CD4-positive, alpha-beta memory T cell (primary cell): ENCODE measurements at regions not wholly inside any gene's neighbourhood (a gene's known extent, or its start where the extent isn't known, plus 50 kb on each side); places are given as distances from the start of the nearest gene placed in this dataset.

Source experiments
- CTCF ChIA-PET: fragments of 350-600 bp; sonication (Branson Sonifier 250); formaldehyde crosslinking; loops from one replicate; lab custom pipeline; 2021; ENCODE audit warnings: inconsistent platforms; ENCODE audit not compliant: partially characterized antibody; lab: Charles Lee
- POLR2A ChIA-PET: fragments of 350-600 bp; sonication (Branson Sonifier 250); formaldehyde crosslinking; loops from one replicate; lab custom pipeline; 2021; ENCODE audit not compliant: partially characterized antibody; lab: Charles Lee
- DNase-seq, 5 donors: peaks; one replicate each; pipeline versions ENCODE4 v3.0.0 to v3.0.0-alpha.2; 2020 to 2022; ENCODE audit warnings: mixed read lengths in 1 of 5
- H3K27ac ChIP-seq: one replicate; pipeline ENCODE4 v1.7.0; 2013; ENCODE audit warnings: low read depth, low read length
- H3K27me3 ChIP-seq: 2 replicates; pipeline ENCODE4 v1.7.0; 2013; ENCODE audit warnings: mild to moderate bottlenecking, low read length, moderate library complexity; ENCODE audit not compliant: insufficient read depth
- H3K36me3 ChIP-seq: 2 replicates; pipeline ENCODE4 v1.7.0; 2013; ENCODE audit warnings: mild to moderate bottlenecking, low read length, moderate library complexity; ENCODE audit not compliant: insufficient read depth
- H3K4me1 ChIP-seq: 2 replicates; pipeline ENCODE4 v1.7.0; 2013; ENCODE audit warnings: mild to moderate bottlenecking, low read length, moderate library complexity; ENCODE audit not compliant: insufficient read depth
- H3K4me3 ChIP-seq, 2 donors: one replicate each; pipeline ENCODE4 v1.7.0; 2013; ENCODE audit warnings: low read length in 2 of 2, mild to moderate bottlenecking in 1 of 2
- H3K9me3 ChIP-seq, 2 donors: one replicate each; pipeline ENCODE4 v1.7.0; 2013; ENCODE audit warnings: low read length in 2 of 2, control low read depth in 1 of 2; ENCODE audit not compliant: control insufficient read depth in 1 of 2
- H3K27ac Mint-ChIP-seq, 7 donors: one replicate each; pipeline ENCODE4 v1.8.0; 2020 to 2021; ENCODE audit warnings: mixed read lengths in 7 of 7, mild to moderate bottlenecking in 6 of 7, inconsistent platforms in 3 of 7, moderate library complexity in 3 of 7
- H3K27me3 Mint-ChIP-seq, 2 donors: one replicate each; pipeline ENCODE4 v1.8.0; 2020 to 2021; ENCODE audit warnings: mixed read lengths in 2 of 2
- H3K36me3 Mint-ChIP-seq, 2 donors: one replicate each; pipeline ENCODE4 v1.8.0; 2020 to 2021; ENCODE audit warnings: mixed read lengths in 2 of 2, inconsistent platforms in 1 of 2, mild to moderate bottlenecking in 1 of 2
- H3K4me1 Mint-ChIP-seq, 4 donors: one replicate each; pipeline ENCODE4 v1.8.0; 2020 to 2021; ENCODE audit warnings: mixed read lengths in 4 of 4, mild to moderate bottlenecking in 1 of 4
- H3K4me3 Mint-ChIP-seq, 8 donors: one replicate each; pipeline ENCODE4 v1.8.0; 2020 to 2021; ENCODE audit warnings: mixed read lengths in 8 of 8, mild to moderate bottlenecking in 7 of 8, moderate library complexity in 6 of 8, inconsistent platforms in 3 of 8
- H3K9me3 Mint-ChIP-seq, 8 donors: one replicate each; pipeline ENCODE4 v1.8.0; 2020 to 2021; ENCODE audit warnings: mixed read lengths in 8 of 8, mild to moderate bottlenecking in 5 of 8, inconsistent platforms in 3 of 8, moderate library complexity in 1 of 8
- intact Hi-C: fragments of 100-400 bp; cut with micrococcal nuclease; formaldehyde crosslinking; loops from one replicate; pipeline ENCODE4 v1.15.1; 2023

DNA sequence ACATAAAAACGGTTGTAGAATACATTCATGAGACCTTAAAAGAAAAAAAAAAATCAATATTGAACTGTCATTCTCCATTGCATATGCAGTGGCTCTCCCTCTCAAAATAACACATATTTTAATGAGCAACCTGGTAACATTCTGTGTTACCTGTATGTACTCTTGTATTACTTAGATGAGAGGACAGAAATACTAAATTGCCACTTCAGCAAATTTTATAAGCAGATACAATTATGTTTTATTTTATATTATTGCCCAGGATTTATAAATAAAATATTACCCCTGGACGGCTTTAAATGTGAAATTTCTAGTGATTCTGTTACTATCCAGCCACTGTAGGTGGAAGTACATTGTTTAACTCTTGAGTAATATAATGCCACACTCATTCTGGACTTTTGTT is 463.2 kb upstream of the ROBO1 start:
- ChIA-PET CTCF (no interaction called here), POLR2A (no interaction called here)
- H3K36me3 ChIP-seq: no peaks in the 10 kb centered on the region
- peaks cover 3 to 19% (median 5%) of the 10 kb centered on the region in 8 donors for H3K9me3 Mint-ChIP-seq
- H3K4me1 ChIP-seq: no peaks in the 10 kb centered on the region
- no peaks in the 10 kb centered on the region for H3K27me3 ChIP-seq
- H3K4me1 Mint-ChIP-seq: no peaks in the 10 kb centered on the region
- no peaks in the 10 kb centered on the region for H3K9me3 ChIP-seq
- no peaks in the 10 kb centered on the region for H3K27me3 Mint-ChIP-seq
- no peak overlapping the region for H3K4me3 Mint-ChIP-seq
- no peak overlapping the region for H3K4me3 ChIP-seq
- no peak overlapping the region for H3K27ac Mint-ChIP-seq
- intact Hi-C loops: no loop called here
- no peak for DNase-seq
- no peak overlapping the region for H3K27ac ChIP-seq
- H3K36me3 Mint-ChIP-seq: no peaks in the 10 kb centered on the region

DNA sequence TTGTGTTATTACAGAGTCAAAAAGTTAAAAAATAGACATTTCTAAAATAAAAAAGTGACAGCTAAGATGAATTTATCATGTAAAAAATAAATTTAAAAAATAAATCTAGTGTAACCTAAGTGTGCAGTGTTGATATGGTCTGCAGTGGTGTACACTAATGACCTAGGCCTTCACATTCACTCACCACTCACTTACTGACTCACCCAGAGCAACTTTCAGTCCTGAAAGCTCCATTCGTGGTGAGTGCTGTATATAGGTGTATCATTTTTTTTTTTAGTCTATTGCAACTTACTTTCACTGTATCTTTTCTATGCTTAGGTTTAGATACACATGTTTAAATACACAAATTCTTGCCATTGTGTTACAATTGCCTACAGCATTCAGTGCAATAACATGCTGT is 459.4 kb upstream of the ROBO1 start:
- Mint-ChIP-seq H3K9me3 (peaks cover 5 to 21% (median 9%) of the 10 kb centered on the region in 8 donors), H3K27ac (no peak overlapping the region), H3K4me3 (no peak overlapping the region), H3K27me3 (no peaks in the 10 kb centered on the region), H3K36me3 (no peaks in the 10 kb centered on the region), H3K4me1 (no peaks in the 10 kb centered on the region)
- no peaks in the 10 kb centered on the region for H3K36me3 ChIP-seq
- intact Hi-C loops: no loop called here
- no peaks in the 10 kb centered on the region for H3K27me3 ChIP-seq
- H3K4me1 ChIP-seq: no peaks in the 10 kb centered on the region
- no peaks in the 10 kb centered on the region for H3K9me3 ChIP-seq
- ChIA-PET CTCF (interaction anchor here (0.6 kb wide), 1 partner anchor 59 kb away, joined by 3 read pairs; no protein-coding TSS in a partner anchor), POLR2A (no interaction called here)
- no peak for DNase-seq
- H3K27ac ChIP-seq: no peak overlapping the region
- no peak overlapping the region for H3K4me3 ChIP-seq

DNA sequence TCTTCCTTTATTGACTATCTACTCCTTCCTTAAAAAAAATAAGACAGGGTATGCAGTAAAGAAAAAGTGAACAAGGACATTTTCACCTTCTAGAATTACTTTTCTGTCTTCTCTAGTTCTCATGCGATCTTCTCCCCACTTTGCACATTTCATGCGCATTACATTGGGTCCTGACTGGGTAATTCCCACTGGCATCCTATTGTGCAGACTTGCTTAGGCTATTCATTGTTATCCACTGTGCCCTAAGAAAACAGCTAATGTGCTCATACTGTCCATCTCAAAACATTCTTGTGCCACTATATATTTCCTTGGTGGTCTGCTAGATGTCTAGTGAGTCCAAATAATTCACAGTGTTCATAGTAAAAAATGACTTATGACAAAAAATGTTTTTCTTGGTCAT is 447.4 kb upstream of the ROBO1 start:
- Histone ChIP-seq H3K36me3 (no peaks in the 10 kb centered on the region), H3K9me3 (peaks cover 0 to under 1% of the 10 kb centered on the region in 2 donors), H3K4me1 (no peaks in the 10 kb centered on the region), H3K27me3 (no peaks in the 10 kb centered on the region), H3K4me3 (no peak overlapping the region), H3K27ac (no peak overlapping the region)
- POLR2A ChIA-PET: no interaction called here
- Mint-ChIP-seq H3K4me1 (no peaks in the 10 kb centered on the region), H3K27me3 (no peaks in the 10 kb centered on the region), H3K36me3 (no peaks in the 10 kb centered on the region), H3K27ac (peak overlapping the region in 1 of 7 donors; percentile 23), H3K9me3 (peaks cover 0 to 12% (median 3%) of the 10 kb centered on the region in 8 donors), H3K4me3 (no peak overlapping the region)
- CTCF ChIA-PET: no interaction called here
- no peak for DNase-seq
- intact Hi-C loops: no loop called here

DNA sequence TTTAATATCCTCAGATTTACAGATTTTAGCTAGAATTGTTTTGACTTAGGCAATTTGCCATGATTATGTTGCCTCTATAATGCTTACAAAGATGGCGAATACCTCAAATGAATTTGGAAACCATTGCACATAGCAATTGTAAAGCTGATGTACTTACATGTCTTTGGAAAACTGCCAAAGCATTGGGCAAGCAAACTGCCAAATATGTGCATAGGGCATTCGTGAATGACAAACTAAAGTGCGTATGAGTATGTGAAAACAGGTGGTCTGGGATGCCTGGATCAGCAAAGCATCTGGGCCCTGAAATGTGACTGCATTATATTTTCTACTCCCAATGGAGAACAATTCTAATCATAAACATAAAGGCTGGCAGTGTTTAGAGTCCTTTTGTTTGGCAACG is 445.3 kb upstream of the ROBO1 start:
- no peaks in the 10 kb centered on the region for H3K36me3 ChIP-seq
- Mint-ChIP-seq H3K9me3 (peaks cover 0 to 13% (median 7%) of the 10 kb centered on the region in 8 donors), H3K4me3 (no peak overlapping the region), H3K27me3 (no peaks in the 10 kb centered on the region), H3K4me1 (no peaks in the 10 kb centered on the region), H3K27ac (no peak overlapping the region), H3K36me3 (no peaks in the 10 kb centered on the region)
- H3K27ac ChIP-seq: no peak overlapping the region
- no peaks in the 10 kb centered on the region for H3K27me3 ChIP-seq
- no peak overlapping the region for H3K4me3 ChIP-seq
- H3K9me3 ChIP-seq: peaks cover 0 to 3% of the 10 kb centered on the region in 2 donors
- H3K4me1 ChIP-seq: no peaks in the 10 kb centered on the region
- DNase-seq: no peak
- ChIA-PET POLR2A (no interaction called here), CTCF (no interaction called here)
- intact Hi-C loops: no loop called here

DNA sequence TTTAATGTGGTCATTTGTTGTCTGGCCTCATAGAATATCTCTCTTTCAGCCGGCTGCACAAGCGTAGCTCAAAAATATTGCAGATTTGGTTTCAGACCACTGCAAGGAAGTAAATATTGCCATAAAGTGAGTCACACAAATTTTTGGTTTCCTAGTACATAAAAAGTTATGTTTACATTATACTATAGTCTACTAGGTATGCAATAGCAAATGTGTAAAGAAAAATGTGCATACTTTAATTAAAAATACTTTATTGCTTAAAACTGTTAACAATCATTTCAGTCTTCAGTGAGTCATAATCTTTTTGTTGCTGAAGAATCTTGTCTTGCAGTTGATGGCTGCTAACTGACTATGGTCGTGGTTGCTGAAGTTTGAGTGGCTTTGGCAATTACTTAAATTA is 425.1 kb upstream of the ROBO1 start:
- peaks cover 0 to 7% of the 10 kb centered on the region in 2 donors for H3K9me3 ChIP-seq
- H3K27me3 Mint-ChIP-seq: no peaks in the 10 kb centered on the region
- H3K4me1 ChIP-seq: no peaks in the 10 kb centered on the region
- intact Hi-C loops: no loop called here
- no peaks in the 10 kb centered on the region for H3K36me3 ChIP-seq
- H3K4me3 ChIP-seq: no peak overlapping the region
- DNase-seq: no peak
- H3K27ac Mint-ChIP-seq: no peak overlapping the region
- H3K9me3 Mint-ChIP-seq: peaks cover 0 to 14% (median 7%) of the 10 kb centered on the region in 8 donors
- POLR2A ChIA-PET: no interaction called here
- H3K4me3 Mint-ChIP-seq: no peak overlapping the region
- H3K4me1 Mint-ChIP-seq: no peaks in the 10 kb centered on the region
- H3K27ac ChIP-seq: no peak overlapping the region
- H3K27me3 ChIP-seq: no peaks in the 10 kb centered on the region
- CTCF ChIA-PET: no interaction called here
- H3K36me3 Mint-ChIP-seq: no peaks in the 10 kb centered on the region

DNA sequence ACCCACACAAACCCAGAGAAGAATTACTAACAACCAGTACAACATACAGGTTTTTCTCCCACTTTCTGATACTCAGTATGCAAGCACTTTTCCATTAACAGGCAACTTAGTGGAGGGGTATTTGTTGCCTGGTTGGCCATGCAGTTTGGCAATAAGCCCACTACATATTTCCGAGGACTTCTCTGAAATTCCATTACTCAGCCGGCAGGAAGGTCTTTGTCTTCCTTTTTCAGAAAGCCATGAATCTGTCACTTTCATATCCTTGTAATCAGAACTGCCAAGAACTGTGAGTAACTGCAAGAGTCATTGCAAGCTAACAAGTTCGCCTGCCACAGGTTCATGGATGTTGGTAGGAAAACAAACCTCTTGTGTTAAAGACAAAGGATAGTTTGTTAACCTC is 422.3 kb upstream of the ROBO1 start:
- no peaks in the 10 kb centered on the region for H3K4me1 Mint-ChIP-seq
- H3K4me1 ChIP-seq: no peaks in the 10 kb centered on the region
- peaks cover 0 to 7% of the 10 kb centered on the region in 2 donors for H3K9me3 ChIP-seq
- H3K36me3 ChIP-seq: no peaks in the 10 kb centered on the region
- no peak for DNase-seq
- intact Hi-C loops: no loop called here
- H3K27ac ChIP-seq: no peak overlapping the region
- no peak overlapping the region for H3K27ac Mint-ChIP-seq
- ChIA-PET CTCF (no interaction called here), POLR2A (no interaction called here)
- no peaks in the 10 kb centered on the region for H3K36me3 Mint-ChIP-seq
- no peak overlapping the region for H3K4me3 Mint-ChIP-seq
- H3K9me3 Mint-ChIP-seq: peaks cover 0 to 13% (median 6%) of the 10 kb centered on the region in 8 donors
- no peak overlapping the region for H3K4me3 ChIP-seq
- no peaks in the 10 kb centered on the region for H3K27me3 ChIP-seq
- H3K27me3 Mint-ChIP-seq: no peaks in the 10 kb centered on the region

DNA sequence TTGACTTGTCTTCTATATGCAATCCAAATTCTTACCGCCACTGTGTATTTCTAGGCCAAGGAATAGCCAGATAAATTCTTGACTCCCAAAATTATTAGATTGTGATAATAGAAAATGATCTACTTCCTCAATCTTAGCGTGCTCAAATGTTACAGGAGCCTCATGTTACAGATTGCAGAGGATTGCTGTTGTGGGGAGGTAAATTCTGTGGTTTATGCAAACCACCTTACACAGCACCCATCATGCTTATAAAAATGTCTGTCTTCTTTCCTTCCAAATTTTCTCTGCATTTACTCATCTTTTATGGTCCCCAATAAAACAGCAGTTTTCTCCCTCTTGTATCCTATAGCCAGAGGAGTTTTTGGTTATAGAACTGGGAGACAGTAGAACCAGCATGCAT is 420.2 kb upstream of the ROBO1 start:
- Mint-ChIP-seq H3K27me3 (no peaks in the 10 kb centered on the region), H3K4me1 (no peaks in the 10 kb centered on the region), H3K4me3 (no peak overlapping the region), H3K36me3 (no peaks in the 10 kb centered on the region), H3K9me3 (peaks cover 0 to 18% (median 3%) of the 10 kb centered on the region in 8 donors), H3K27ac (no peak overlapping the region)
- ChIA-PET POLR2A (no interaction called here), CTCF (no interaction called here)
- Histone ChIP-seq H3K4me1 (no peaks in the 10 kb centered on the region), H3K27ac (no peak overlapping the region), H3K36me3 (no peaks in the 10 kb centered on the region), H3K9me3 (peaks cover 0 to 4% of the 10 kb centered on the region in 2 donors), H3K27me3 (no peaks in the 10 kb centered on the region), H3K4me3 (no peak overlapping the region)
- intact Hi-C loops: no loop called here
- no peak for DNase-seq

DNA sequence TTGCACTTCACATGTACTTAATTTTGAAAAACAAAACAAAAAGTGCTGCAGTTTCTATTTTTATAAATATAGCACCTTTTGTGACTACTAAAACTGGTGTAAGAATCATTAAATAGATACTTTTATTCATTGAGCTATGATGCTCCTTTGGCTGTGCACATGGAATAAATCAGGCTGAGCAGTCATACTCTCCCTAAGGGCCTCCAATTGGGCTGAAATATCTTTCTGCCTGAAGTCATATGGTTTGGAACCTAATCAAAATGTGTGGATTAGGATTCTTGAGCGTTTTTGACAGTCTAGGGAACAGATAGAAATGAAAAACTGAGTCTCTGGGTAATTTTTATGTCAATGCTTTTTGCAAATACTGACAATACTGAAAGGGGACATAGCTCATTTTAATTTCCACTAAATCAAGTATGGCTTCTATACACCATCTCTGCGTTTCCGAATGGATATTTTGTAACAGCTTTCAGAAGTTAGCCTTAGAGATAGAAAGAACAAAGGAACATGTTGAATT is 392.2 kb upstream of the ROBO1 start:
- no peaks in the 10 kb centered on the region for H3K36me3 ChIP-seq
- intact Hi-C loops: no loop called here
- no peaks in the 10 kb centered on the region for H3K4me1 ChIP-seq
- Mint-ChIP-seq H3K27ac (no peak overlapping the region), H3K9me3 (peaks cover 1 to 15% (median 6%) of the 10 kb centered on the region in 8 donors), H3K36me3 (no peaks in the 10 kb centered on the region), H3K4me1 (no peaks in the 10 kb centered on the region), H3K4me3 (no peak overlapping the region), H3K27me3 (no peaks in the 10 kb centered on the region)
- no peaks in the 10 kb centered on the region for H3K27me3 ChIP-seq
- no peak overlapping the region for H3K4me3 ChIP-seq
- no peaks in the 10 kb centered on the region for H3K9me3 ChIP-seq
- no peak for DNase-seq
- CTCF ChIA-PET: no interaction called here
- POLR2A ChIA-PET: no interaction called here
- no peak overlapping the region for H3K27ac ChIP-seq
